Testis (tissue), 2 donors: ENCODE measurements at regions not wholly inside any gene's neighbourhood (a gene's known extent, or its start where the extent isn't known, plus 50 kb on each side); places are given as distances from the start of the nearest gene placed in this dataset.

Experiments used
- POLR2A ChIP-seq: fragments of 450-650 bp; IDR thresholded peaks from one replicate; pipeline ENCODE4 v1.6.1; 2017; ENCODE audit warnings: antibody characterized with exemption, mild to moderate bottlenecking, moderate library complexity
- TF ChIP-seq, protein P1 (sequence below), 3 experiments: fragments of 450-650 bp in 2 of 3; fragments of 200-600 bp in 1 of 3; sonication (generic) in 1 of 3; IDR thresholded peaks; one replicate each; pipeline ENCODE4 v1.5.1; 2016 to 2019; ENCODE audit warnings: antibody characterized with exemption in 3 of 3, mild to moderate bottlenecking in 2 of 3, moderate library complexity in 1 of 3

DNA sequence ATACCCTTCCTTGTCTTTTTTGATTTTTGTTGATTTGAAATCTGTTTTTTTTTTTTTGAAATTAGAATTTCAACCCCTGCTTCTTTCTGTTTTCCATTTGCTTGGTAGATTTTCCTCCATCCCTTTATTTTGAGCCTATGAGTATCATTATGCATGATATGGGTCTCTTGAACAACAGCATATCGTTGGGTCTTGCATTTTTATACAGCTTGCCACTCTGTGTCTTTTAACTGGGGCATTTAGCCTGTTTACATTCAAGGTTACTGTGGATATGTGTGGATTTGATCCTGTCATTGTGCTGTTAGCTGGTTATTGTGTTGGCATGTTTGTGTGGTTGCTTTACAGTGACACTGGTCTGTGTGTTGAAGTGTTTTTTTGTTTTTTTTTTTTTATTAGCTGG is 99.7 kb upstream of the P3H2 start:
- TF ChIP-seq, protein P1, sequence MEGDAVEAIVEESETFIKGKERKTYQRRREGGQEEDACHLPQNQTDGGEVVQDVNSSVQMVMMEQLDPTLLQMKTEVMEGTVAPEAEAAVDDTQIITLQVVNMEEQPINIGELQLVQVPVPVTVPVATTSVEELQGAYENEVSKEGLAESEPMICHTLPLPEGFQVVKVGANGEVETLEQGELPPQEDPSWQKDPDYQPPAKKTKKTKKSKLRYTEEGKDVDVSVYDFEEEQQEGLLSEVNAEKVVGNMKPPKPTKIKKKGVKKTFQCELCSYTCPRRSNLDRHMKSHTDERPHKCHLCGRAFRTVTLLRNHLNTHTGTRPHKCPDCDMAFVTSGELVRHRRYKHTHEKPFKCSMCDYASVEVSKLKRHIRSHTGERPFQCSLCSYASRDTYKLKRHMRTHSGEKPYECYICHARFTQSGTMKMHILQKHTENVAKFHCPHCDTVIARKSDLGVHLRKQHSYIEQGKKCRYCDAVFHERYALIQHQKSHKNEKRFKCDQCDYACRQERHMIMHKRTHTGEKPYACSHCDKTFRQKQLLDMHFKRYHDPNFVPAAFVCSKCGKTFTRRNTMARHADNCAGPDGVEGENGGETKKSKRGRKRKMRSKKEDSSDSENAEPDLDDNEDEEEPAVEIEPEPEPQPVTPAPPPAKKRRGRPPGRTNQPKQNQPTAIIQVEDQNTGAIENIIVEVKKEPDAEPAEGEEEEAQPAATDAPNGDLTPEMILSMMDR (IDR thresholded peaks at IDR 0.05) = no peak
- TF ChIP-seq POLR2A = no peak
